ENCODE measurements at regions not wholly inside any gene's neighbourhood (a gene's known extent, or its start where the extent isn't known, plus 50 kb on each side); places are given as distances from the start of the nearest gene placed in this dataset.
A peak's percentile ranks its signal among the peaks of the same experiment; 100 is the strongest.

DNA sequence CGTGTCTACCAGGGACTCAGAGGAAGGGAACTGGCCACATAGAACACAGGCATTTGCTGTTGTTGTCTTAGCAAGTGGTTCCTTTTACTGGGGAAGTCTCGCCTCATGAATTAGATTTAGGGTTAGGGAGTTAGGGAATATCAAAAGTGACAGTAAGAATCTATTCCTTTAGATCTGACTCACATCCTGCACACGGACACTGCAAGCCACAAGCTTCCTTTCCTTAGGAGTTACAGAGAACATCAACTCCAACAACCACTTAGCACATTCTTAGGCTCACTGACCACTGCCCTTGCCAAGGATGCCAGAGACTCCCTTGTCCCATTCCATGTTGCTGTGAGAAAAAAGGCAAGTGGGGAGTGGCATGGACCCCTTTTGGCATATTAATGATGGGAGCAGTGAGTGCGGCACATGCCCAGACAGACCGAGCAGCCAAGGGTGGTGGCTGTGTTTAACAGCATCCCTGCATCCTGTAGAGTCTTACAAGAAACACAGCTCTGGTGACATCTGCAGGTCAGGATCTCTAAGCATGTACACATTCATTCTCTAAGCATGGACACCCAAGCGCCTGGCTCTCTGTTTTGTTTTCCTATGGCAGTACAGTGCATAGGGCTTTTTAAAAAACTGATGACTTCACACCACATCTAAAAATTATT lies 745.6 kb upstream of the RAB6C start:
- no peak for DNase-seq (ENCODE audit: low spot score)
- no peaks in the 10 kb centered on the region for H3K79me2 ChIP-seq (ENCODE audit: insufficient read depth, low read length)
- no peak overlapping the region for H3K4me2 ChIP-seq (ENCODE audit: low read depth, low read length)
- no peak overlapping the region for H2AFZ ChIP-seq (ENCODE audit: low read length)
- in situ Hi-C loops (cut with HindIII; ENCODE audit: extremely low pct_ligation_motif_present, low pct_unique_long_range_greater_than_20kb) (no loop called here), intact Hi-C loops (cut with micrococcal nuclease; ENCODE audit: unreplicated experiment) (no loop called here)
- no peaks in the 10 kb centered on the region for H4K20me1 ChIP-seq (ENCODE audit: insufficient read depth, low read length)
- no peaks in the 10 kb centered on the region for H3K9me3 ChIP-seq (ENCODE audit: low read length)
- no peak overlapping the region for H3K4me3 ChIP-seq (replicated peaks in 1 of 3; ENCODE audit: insufficient read depth in 1 of 3, low read depth in 2 of 3, low read length in 3 of 3)
- ATAC-seq, result peak; percentile 37; the same call in 2 of the 3 replicates
- no peak overlapping the region for H3K27ac ChIP-seq (ENCODE audit: extremely low read length, insufficient read depth, low read length)
- WGBS (ENCODE audit: low lambda C conversion rate), result 22% methylated on average over 6 of the region's 6 CpGs
- no peaks in the 10 kb centered on the region for H3K36me3 ChIP-seq (replicated peaks in 1 of 2; ENCODE audit: control insufficient read depth in 1 of 2, insufficient read depth in 2 of 2, low read length in 2 of 2)
- H3K9ac ChIP-seq (ENCODE audit: insufficient read depth, low read depth, low read length), result no peak overlapping the region
- H3K4me1 ChIP-seq (ENCODE audit: insufficient read depth, low read length), result no peaks in the 10 kb centered on the region
- no peak for FAIRE-seq
- CTCF ChIA-PET (ENCODE audit: low intra/inter-chr PET ratio, low total read pairs), result no interaction called here
- peaks cover 0 to 8% of the 10 kb centered on the region in 2 experiments; a peak in 3 of 5 replicates for H3K27me3 ChIP-seq (ENCODE audit: control insufficient read depth in 1 of 2, insufficient read depth in 2 of 2, low read length in 2 of 2)
- POLR2A ChIA-PET, result no interaction called here
- BruUV-seq (replicated peaks), result no TSS peak
- TF ChIP-seq SMC3 (IDR thresholded peaks at IDR 0.05; ENCODE audit: low read length) (no peak), SP4 (CRISPR knock-in tag; IDR thresholded peaks at IDR 0.05) (no peak), EP300 (IDR thresholded peaks at IDR 0.05; ENCODE audit: low read depth in 2 of 2, low read length in 2 of 2) (no peak), EP300 (CRISPR knock-in tag; IDR thresholded peaks at IDR 0.05; ENCODE audit: borderline replicate concordance) (no peak), ZNF326 (CRISPR knock-in tag; IDR thresholded peaks at IDR 0.05; ENCODE audit: borderline replicate concordance) (no peak), SIN3B (IDR thresholded peaks at IDR 0.05; ENCODE audit: low read length) (no peak), RAD21 (CRISPR knock-in tag; IDR thresholded peaks at IDR 0.05) (no peak), ZNF850 (CRISPR knock-in tag; conservative IDR thresholded peaks at IDR 0.05) (no peak), ZNF484 (CRISPR knock-in tag; IDR thresholded peaks at IDR 0.05; ENCODE audit: borderline replicate concordance, low read depth) (no peak), ZNF383 (CRISPR knock-in tag; IDR thresholded peaks at IDR 0.05; ENCODE audit: borderline replicate concordance) (no peak), ZNF652 (CRISPR knock-in tag; IDR thresholded peaks at IDR 0.05; ENCODE audit: borderline replicate concordance, low read depth) (no peak), ZNF792 (CRISPR knock-in tag; IDR thresholded peaks at IDR 0.05) (no peak), ZNF264 (CRISPR knock-in tag; IDR thresholded peaks at IDR 0.05) (no peak), SRF (IDR thresholded peaks at IDR 0.05; ENCODE audit: low read depth, low read length) (no peak), SNAI1 (CRISPR knock-in tag; IDR thresholded peaks at IDR 0.05; ENCODE audit: borderline replicate concordance) (no peak)
- TF ChIP-seq, protein P1, sequence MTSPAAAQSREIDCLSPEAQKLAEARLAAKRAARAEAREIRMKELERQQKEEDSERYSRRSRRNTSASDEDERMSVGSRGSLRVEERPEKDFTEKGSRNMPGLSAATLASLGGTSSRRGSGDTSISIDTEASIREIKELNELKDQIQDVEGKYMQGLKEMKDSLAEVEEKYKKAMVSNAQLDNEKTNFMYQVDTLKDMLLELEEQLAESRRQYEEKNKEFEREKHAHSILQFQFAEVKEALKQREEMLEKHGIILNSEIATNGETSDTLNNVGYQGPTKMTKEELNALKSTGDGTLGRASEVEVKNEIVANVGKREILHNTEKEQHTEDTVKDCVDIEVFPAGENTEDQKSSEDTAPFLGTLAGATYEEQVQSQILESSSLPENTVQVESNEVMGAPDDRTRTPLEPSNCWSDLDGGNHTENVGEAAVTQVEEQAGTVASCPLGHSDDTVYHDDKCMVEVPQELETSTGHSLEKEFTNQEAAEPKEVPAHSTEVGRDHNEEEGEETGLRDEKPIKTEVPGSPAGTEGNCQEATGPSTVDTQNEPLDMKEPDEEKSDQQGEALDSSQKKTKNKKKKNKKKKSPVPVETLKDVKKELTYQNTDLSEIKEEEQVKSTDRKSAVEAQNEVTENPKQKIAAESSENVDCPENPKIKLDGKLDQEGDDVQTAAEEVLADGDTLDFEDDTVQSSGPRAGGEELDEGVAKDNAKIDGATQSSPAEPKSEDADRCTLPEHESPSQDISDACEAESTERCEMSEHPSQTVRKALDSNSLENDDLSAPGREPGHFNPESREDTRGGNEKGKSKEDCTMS (CRISPR knock-in tag; conservative IDR thresholded peaks at IDR 0.05), result no peak
- TF ChIP-seq, protein P2, sequence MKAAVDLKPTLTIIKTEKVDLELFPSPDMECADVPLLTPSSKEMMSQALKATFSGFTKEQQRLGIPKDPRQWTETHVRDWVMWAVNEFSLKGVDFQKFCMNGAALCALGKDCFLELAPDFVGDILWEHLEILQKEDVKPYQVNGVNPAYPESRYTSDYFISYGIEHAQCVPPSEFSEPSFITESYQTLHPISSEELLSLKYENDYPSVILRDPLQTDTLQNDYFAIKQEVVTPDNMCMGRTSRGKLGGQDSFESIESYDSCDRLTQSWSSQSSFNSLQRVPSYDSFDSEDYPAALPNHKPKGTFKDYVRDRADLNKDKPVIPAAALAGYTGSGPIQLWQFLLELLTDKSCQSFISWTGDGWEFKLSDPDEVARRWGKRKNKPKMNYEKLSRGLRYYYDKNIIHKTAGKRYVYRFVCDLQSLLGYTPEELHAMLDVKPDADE (CRISPR knock-in tag; IDR thresholded peaks at IDR 0.05), result no peak
- TF ChIP-seq, protein P3, sequence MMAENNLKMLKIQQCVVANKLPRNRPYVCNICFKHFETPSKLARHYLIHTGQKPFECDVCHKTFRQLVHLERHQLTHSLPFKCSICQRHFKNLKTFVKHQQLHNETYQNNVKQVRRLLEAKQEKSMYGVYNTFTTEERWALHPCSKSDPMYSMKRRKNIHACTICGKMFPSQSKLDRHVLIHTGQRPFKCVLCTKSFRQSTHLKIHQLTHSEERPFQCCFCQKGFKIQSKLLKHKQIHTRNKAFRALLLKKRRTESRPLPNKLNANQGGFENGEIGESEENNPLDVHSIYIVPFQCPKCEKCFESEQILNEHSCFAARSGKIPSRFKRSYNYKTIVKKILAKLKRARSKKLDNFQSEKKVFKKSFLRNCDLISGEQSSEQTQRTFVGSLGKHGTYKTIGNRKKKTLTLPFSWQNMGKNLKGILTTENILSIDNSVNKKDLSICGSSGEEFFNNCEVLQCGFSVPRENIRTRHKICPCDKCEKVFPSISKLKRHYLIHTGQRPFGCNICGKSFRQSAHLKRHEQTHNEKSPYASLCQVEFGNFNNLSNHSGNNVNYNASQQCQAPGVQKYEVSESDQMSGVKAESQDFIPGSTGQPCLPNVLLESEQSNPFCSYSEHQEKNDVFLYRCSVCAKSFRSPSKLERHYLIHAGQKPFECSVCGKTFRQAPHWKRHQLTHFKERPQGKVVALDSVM (CRISPR knock-in tag; IDR thresholded peaks at IDR 0.05), result no peak
- TF ChIP-seq, protein P4, sequence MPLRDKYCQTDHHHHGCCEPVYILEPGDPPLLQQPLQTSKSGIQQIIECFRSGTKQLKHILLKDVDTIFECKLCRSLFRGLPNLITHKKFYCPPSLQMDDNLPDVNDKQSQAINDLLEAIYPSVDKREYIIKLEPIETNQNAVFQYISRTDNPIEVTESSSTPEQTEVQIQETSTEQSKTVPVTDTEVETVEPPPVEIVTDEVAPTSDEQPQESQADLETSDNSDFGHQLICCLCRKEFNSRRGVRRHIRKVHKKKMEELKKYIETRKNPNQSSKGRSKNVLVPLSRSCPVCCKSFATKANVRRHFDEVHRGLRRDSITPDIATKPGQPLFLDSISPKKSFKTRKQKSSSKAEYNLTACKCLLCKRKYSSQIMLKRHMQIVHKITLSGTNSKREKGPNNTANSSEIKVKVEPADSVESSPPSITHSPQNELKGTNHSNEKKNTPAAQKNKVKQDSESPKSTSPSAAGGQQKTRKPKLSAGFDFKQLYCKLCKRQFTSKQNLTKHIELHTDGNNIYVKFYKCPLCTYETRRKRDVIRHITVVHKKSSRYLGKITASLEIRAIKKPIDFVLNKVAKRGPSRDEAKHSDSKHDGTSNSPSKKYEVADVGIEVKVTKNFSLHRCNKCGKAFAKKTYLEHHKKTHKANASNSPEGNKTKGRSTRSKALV (CRISPR knock-in tag; IDR thresholded peaks at IDR 0.05), result no peak
